ENCODE measurements at regions not wholly inside any gene's neighbourhood (a gene's known extent, or its start where the extent isn't known, plus 50 kb on each side); places are given as distances from the start of the nearest gene placed in this dataset.
"Not testable (repeated sequence)": the region's sequence is repeated elsewhere in the genome, so short reads cannot be mapped to it uniquely, and the experiment has no call there.

GRCh38 chr2:65919550-65920188 lies 487.3 kb upstream of the SPRED2 start:
- in situ Hi-C loops (cut with HindIII; ENCODE audit: low sequenced_read_pairs) = no loop called here

- in situ Hi-C loops (cut with HindIII; ENCODE audit: low sequenced_read_pairs) = no loop called here
Observed at GRCh38 chr2:65918760-65919187, 486.4 kb upstream of the SPRED2 start.

GRCh38 chr2:65917986-65918385 lies 485.6 kb upstream of the SPRED2 start:
- in situ Hi-C loops (cut with HindIII; ENCODE audit: low sequenced_read_pairs) = no loop called here

GRCh38 chr2:65916785-65917295 lies 484.4 kb upstream of the SPRED2 start:
- in situ Hi-C loops (cut with HindIII; ENCODE audit: low sequenced_read_pairs) = no loop called here

GRCh38 chr2:65916177-65916576 lies 483.8 kb upstream of the SPRED2 start:
- in situ Hi-C loops (cut with HindIII; ENCODE audit: low sequenced_read_pairs) = no loop called here

- in situ Hi-C loops (cut with HindIII; ENCODE audit: low sequenced_read_pairs) = no loop called here
Observed at GRCh38 chr2:65915273-65915672, 482.9 kb upstream of the SPRED2 start.

- in situ Hi-C loops (cut with HindIII; ENCODE audit: low sequenced_read_pairs) = no loop called here
Observed at GRCh38 chr2:65914244-65914786, 481.9 kb upstream of the SPRED2 start.

GRCh38 chr2:65913813-65914212 lies 481.4 kb upstream of the SPRED2 start:
- in situ Hi-C loops (cut with HindIII; ENCODE audit: low sequenced_read_pairs) = no loop called here

GRCh38 chr2:65901756-65902155 lies 469.4 kb upstream of the SPRED2 start:
- in situ Hi-C loops (cut with HindIII; ENCODE audit: low sequenced_read_pairs) = no loop called here

- in situ Hi-C loops (cut with HindIII; ENCODE audit: low sequenced_read_pairs) = no loop called here
Observed at GRCh38 chr2:65896446-65896845, 464.0 kb upstream of the SPRED2 start.

GRCh38 chr2:65890131-65890530 lies 457.7 kb upstream of the SPRED2 start:
- in situ Hi-C loops (cut with HindIII; ENCODE audit: low sequenced_read_pairs) = not testable (repeated sequence)

- in situ Hi-C loops (cut with HindIII; ENCODE audit: low sequenced_read_pairs) = no loop called here
Observed at GRCh38 chr2:65885266-65885665, 452.9 kb upstream of the SPRED2 start.

GRCh38 chr2:65881592-65881991 lies 449.2 kb upstream of the SPRED2 start:
- in situ Hi-C loops (cut with HindIII; ENCODE audit: low sequenced_read_pairs) = no loop called here

- in situ Hi-C loops (cut with HindIII; ENCODE audit: low sequenced_read_pairs) = no loop called here
Observed at GRCh38 chr2:65880436-65880835, 448.0 kb upstream of the SPRED2 start.

- in situ Hi-C loops (cut with HindIII; ENCODE audit: low sequenced_read_pairs) = no loop called here
Observed at GRCh38 chr2:65878011-65878340, 445.6 kb upstream of the SPRED2 start.

- in situ Hi-C loops (cut with HindIII; ENCODE audit: low sequenced_read_pairs) = no loop called here
Observed at GRCh38 chr2:65877331-65878010, 445.1 kb upstream of the SPRED2 start.

GRCh38 chr2:65876114-65876513 lies 443.7 kb upstream of the SPRED2 start:
- in situ Hi-C loops (cut with HindIII; ENCODE audit: low sequenced_read_pairs) = no loop called here

- in situ Hi-C loops (cut with HindIII; ENCODE audit: low sequenced_read_pairs) = no loop called here
Observed at GRCh38 chr2:65870826-65871225, 438.4 kb upstream of the SPRED2 start.

- in situ Hi-C loops (cut with HindIII; ENCODE audit: low sequenced_read_pairs) = no loop called here
Observed at GRCh38 chr2:65869296-65869695, 436.9 kb upstream of the SPRED2 start.

- in situ Hi-C loops (cut with HindIII; ENCODE audit: low sequenced_read_pairs) = no loop called here
Observed at GRCh38 chr2:65868177-65868576, 435.8 kb upstream of the SPRED2 start.

- in situ Hi-C loops (cut with HindIII; ENCODE audit: low sequenced_read_pairs) = no loop called here
Observed at GRCh38 chr2:65867446-65867845, 435.0 kb upstream of the SPRED2 start.

GRCh38 chr2:65866148-65866547 lies 433.7 kb upstream of the SPRED2 start:
- in situ Hi-C loops (cut with HindIII; ENCODE audit: low sequenced_read_pairs) = no loop called here

Measured in DLD1 (cell line).